Activated naive CD8-positive, alpha-beta T cell treated with anti-CD3 and anti-CD28 coated beads for 36 hours (primary cell): ENCODE measurements at regions not wholly inside any gene's neighbourhood (a gene's known extent, or its start where the extent isn't known, plus 50 kb on each side); places are given as distances from the start of the nearest gene placed in this dataset.

Source experiments
- DNase-seq: peaks from one replicate; pipeline ENCODE4 v3.0.0; 2021
- H3K27ac Mint-ChIP-seq: one replicate; pipeline ENCODE4 v1.8.0; 2022; ENCODE audit warnings: mild to moderate bottlenecking, moderate library complexity, mixed read lengths
- H3K27me3 Mint-ChIP-seq: one replicate; pipeline ENCODE4 v1.8.0; 2022; ENCODE audit warnings: mild to moderate bottlenecking, mixed read lengths
- H3K36me3 Mint-ChIP-seq: one replicate; pipeline ENCODE4 v1.8.0; 2021; ENCODE audit warnings: mild to moderate bottlenecking, mixed read lengths
- H3K4me1 Mint-ChIP-seq: one replicate; pipeline ENCODE4 v1.8.0; 2021; ENCODE audit warnings: mixed read lengths
- H3K4me3 Mint-ChIP-seq: one replicate; pipeline ENCODE4 v1.8.0; 2022; ENCODE audit warnings: mild to moderate bottlenecking, moderate library complexity, mixed read lengths
- H3K9me3 Mint-ChIP-seq: one replicate; pipeline ENCODE4 v1.8.0; 2022; ENCODE audit warnings: mixed read lengths

- Mint-ChIP-seq H3K27me3 (no peaks in the 10 kb centered on the region), H3K9me3 (no peaks in the 10 kb centered on the region), H3K4me3 (no peak overlapping the region), H3K4me1 (peaks cover 13% of the 10 kb centered on the region), H3K27ac (no peak overlapping the region), H3K36me3 (no peaks in the 10 kb centered on the region)
- DNase-seq = no peak
Observed at GRCh38 chr12:124631681-124632256, 64.4 kb upstream of the NCOR2 start.

DNA sequence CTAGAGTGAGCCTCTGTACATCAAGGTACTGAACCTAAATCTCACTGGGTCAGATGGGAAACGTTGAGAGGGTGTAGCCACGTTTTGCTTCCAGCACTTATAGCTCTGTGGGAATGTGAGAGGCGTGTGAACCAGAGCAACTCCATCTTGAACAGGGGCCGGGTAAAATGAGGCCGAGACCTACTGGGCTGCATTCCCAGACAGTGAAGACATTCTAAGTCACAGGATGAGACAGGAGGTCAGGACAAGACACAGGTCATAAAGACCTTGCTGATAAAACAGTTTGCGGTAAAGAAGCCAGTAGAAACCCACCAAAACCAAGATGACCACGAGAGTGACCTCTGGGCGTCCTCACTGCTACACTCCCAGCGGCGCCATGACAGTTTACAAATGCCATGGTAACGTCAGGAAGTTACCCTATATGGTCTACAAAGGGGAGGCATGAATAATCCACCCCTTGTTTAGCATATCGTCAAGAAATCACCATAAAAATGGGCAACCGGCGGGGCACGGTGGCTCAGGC, 63.4 kb upstream of the NCOR2 start:
- DNase-seq = no peak
- Mint-ChIP-seq H3K9me3 (no peaks in the 10 kb centered on the region), H3K4me3 (no peak overlapping the region), H3K36me3 (no peaks in the 10 kb centered on the region), H3K4me1 (peaks cover 4% of the 10 kb centered on the region), H3K27ac (no peak overlapping the region), H3K27me3 (no peaks in the 10 kb centered on the region)

DNA sequence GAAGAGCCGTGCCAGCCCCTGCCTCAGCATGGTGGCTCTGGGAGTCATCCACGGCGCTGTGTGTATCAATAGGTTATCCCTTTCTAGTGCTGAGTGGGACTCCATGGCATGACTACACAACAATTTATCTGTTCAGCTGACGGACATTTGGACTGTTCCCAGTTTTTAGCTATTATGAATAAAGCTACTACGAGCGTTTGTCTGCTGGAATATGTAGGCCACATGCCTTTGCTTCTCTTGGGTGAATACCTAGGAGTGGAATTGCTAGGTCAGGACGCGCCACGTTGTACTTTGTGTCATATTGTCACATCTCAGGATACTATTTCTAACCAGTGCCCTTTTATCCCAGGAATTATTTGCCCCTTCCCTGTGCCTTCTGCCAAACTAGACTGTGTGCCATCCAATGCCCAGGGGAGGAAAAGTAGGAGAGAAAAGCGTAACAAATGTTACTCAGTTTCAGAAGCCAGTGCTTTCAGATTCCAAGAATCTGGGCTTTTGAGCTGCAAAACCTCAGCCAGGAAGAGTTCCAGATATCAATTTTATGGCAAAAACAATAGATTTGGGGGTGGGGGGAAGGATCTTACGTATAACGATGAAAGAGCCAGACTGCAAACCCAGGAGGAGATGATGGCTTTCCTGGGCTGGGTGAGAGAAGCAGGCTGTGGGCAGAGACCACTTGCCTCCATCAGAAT, 62.5 kb upstream of the NCOR2 start:
- no peaks in the 10 kb centered on the region for H3K4me1 Mint-ChIP-seq
- no peak overlapping the region for H3K27ac Mint-ChIP-seq
- H3K27me3 Mint-ChIP-seq = no peaks in the 10 kb centered on the region
- no peaks in the 10 kb centered on the region for H3K36me3 Mint-ChIP-seq
- DNase-seq = no peak
- no peaks in the 10 kb centered on the region for H3K9me3 Mint-ChIP-seq
- no peak overlapping the region for H3K4me3 Mint-ChIP-seq

- Mint-ChIP-seq H3K36me3 (no peaks in the 10 kb centered on the region), H3K4me3 (no peak overlapping the region), H3K9me3 (no peaks in the 10 kb centered on the region), H3K4me1 (no peaks in the 10 kb centered on the region), H3K27ac (no peak overlapping the region), H3K27me3 (no peaks in the 10 kb centered on the region)
- no peak for DNase-seq
Observed at GRCh38 chr12:124629117-124629516, 61.7 kb upstream of the NCOR2 start.

DNA sequence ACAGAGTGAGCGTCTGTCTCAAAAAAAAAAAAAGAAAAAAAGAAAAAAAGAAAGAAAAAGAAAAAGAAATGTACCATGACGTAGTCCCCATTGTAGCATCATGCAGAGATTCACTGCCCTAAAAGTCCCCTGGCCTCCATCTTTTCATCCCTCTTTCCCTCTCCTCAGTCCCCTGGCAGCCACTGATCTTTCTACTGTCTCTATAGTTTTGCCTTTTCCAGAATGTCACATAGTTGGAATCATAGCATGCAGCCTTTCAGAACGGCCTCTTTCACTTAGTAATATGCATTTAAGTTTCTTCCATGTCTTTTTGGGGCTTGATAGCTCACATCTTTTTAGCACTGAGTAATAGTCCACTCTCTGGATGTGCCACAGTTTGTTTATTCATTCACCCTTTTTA, 60.5 kb upstream of the NCOR2 start:
- H3K27me3 Mint-ChIP-seq = no peaks in the 10 kb centered on the region
- no peaks in the 10 kb centered on the region for H3K9me3 Mint-ChIP-seq
- H3K4me1 Mint-ChIP-seq = no peaks in the 10 kb centered on the region
- no peaks in the 10 kb centered on the region for H3K36me3 Mint-ChIP-seq
- H3K27ac Mint-ChIP-seq = no peak overlapping the region
- no peak for DNase-seq
- H3K4me3 Mint-ChIP-seq = no peak overlapping the region

DNA sequence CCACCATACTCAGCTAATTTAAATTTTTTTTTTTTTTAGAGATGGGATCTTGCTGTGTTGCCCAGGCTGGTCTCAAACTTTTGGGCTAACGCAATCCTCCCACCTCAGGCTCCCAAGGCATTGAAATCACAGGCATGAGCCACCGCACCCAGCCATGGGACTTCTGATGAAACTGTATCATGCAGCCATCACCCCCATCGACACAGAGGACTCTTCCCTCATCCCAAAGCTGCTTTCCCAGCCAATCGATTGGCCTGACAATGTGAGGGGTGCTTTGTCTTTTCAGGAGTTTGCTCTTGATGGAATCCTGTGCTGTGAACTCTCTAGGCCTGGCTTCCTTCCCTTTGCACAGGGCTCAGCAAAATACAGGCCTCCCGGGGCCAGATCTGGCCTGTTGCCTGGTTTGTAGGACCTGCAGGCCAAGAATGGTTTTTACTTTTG, 59.6 kb upstream of the NCOR2 start:
- no peaks in the 10 kb centered on the region for H3K36me3 Mint-ChIP-seq
- no peaks in the 10 kb centered on the region for H3K27me3 Mint-ChIP-seq
- H3K4me1 Mint-ChIP-seq = no peaks in the 10 kb centered on the region
- H3K9me3 Mint-ChIP-seq = no peaks in the 10 kb centered on the region
- no peak overlapping the region for H3K4me3 Mint-ChIP-seq
- H3K27ac Mint-ChIP-seq = no peak overlapping the region
- no peak for DNase-seq

GRCh38 chr12:124625867-124626675, 58.7 kb upstream of the NCOR2 start:
- no peak overlapping the region for H3K4me3 Mint-ChIP-seq
- no peaks in the 10 kb centered on the region for H3K27me3 Mint-ChIP-seq
- H3K9me3 Mint-ChIP-seq = no peaks in the 10 kb centered on the region
- no peak overlapping the region for H3K27ac Mint-ChIP-seq
- no peaks in the 10 kb centered on the region for H3K4me1 Mint-ChIP-seq
- no peaks in the 10 kb centered on the region for H3K36me3 Mint-ChIP-seq
- no peak for DNase-seq

GRCh38 chr12:124624823-124625222, 57.4 kb upstream of the NCOR2 start:
- Mint-ChIP-seq H3K27ac (no peak overlapping the region), H3K4me1 (no peaks in the 10 kb centered on the region), H3K9me3 (no peaks in the 10 kb centered on the region), H3K36me3 (no peaks in the 10 kb centered on the region), H3K4me3 (no peak overlapping the region), H3K27me3 (no peaks in the 10 kb centered on the region)
- no peak for DNase-seq

DNA sequence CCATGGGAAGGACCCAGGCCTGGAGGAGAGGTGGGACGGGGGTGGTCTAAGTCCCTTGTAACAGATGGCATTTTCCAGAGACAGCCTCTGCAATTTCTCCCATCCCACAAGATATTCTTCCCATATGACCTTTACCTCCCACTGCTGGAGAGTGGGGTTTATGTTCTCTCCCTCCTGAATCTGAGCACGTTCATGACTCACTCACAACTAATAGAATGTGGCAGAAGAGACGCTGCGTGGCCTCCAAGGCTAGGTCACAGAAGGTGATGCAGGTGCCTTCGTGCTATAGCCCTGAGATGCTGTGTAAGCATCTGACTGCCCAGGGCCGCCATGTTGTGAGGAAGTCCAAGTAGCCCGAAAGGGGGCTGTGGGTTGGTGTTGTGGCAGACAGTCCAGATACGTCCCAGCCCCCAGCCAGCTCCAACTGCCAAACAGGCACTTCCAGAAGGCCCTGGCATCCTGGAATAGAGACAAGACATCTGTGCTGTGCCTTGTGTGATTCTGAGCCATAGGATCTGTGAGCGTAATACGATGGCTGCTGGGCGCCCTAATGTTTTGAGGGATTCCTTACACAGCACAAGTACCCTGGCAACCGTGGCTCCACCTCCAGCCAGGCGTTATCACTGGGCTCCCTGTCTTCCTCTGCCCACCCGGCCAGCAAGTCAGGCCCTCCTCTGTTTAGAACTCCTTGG, 56.1 kb upstream of the NCOR2 start:
- H3K27ac Mint-ChIP-seq = no peak overlapping the region
- no peaks in the 10 kb centered on the region for H3K36me3 Mint-ChIP-seq
- H3K27me3 Mint-ChIP-seq = no peaks in the 10 kb centered on the region
- no peak overlapping the region for H3K4me3 Mint-ChIP-seq
- no peaks in the 10 kb centered on the region for H3K9me3 Mint-ChIP-seq
- no peaks in the 10 kb centered on the region for H3K4me1 Mint-ChIP-seq
- DNase-seq = no peak

DNA sequence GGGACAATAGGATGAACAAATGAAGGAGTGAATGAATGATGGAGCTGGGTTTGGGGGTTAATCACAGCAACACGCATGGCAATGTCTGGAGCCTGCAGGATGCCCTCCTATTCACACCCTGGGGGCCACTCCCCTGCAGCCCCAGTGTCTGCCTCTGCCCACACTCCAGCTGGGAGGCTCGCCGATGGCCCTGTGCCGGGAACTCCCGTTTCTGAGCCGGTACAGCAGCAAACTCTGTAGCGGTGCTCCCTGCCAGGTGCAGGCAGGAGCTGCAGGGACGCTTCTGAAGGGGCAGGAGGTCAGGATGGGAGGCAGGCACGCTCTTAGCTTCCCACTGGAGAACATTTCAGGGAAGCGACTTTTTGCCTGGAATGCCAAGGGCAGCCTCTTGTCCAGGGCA, 55.4 kb upstream of the NCOR2 start:
- H3K36me3 Mint-ChIP-seq = no peaks in the 10 kb centered on the region
- H3K4me3 Mint-ChIP-seq = no peak overlapping the region
- H3K4me1 Mint-ChIP-seq = no peaks in the 10 kb centered on the region
- no peaks in the 10 kb centered on the region for H3K9me3 Mint-ChIP-seq
- no peak overlapping the region for H3K27ac Mint-ChIP-seq
- H3K27me3 Mint-ChIP-seq = no peaks in the 10 kb centered on the region
- DNase-seq = no peak

DNA sequence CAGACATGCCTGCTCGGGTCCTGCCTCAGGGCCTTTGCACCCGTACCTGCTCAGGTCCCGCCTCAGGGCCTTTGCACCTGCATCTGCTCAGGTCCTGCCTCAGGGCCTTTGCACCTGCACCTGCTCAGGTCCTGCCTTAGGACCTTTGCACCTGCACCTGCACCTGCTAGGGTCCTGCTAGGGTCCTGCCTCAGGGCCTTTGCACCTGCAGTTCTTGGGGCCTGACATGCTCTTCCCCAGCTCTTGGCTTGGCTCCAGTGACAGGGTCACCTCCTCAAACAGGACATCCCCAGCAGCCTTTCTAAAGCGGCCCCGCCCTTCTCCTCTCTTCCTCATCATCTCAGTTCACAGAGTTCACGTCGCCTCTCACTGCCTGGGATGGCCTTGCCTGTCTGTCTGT, 54.9 kb upstream of the NCOR2 start:
- no peak for DNase-seq
- Mint-ChIP-seq H3K27me3 (no peaks in the 10 kb centered on the region), H3K36me3 (no peaks in the 10 kb centered on the region), H3K9me3 (no peaks in the 10 kb centered on the region), H3K4me1 (no peaks in the 10 kb centered on the region), H3K27ac (no peak overlapping the region), H3K4me3 (no peak overlapping the region)

- no peaks in the 10 kb centered on the region for H3K4me1 Mint-ChIP-seq
- no peaks in the 10 kb centered on the region for H3K27me3 Mint-ChIP-seq
- H3K27ac Mint-ChIP-seq = no peak overlapping the region
- no peaks in the 10 kb centered on the region for H3K36me3 Mint-ChIP-seq
- no peak overlapping the region for H3K4me3 Mint-ChIP-seq
- no peak for DNase-seq
- no peaks in the 10 kb centered on the region for H3K9me3 Mint-ChIP-seq
Observed at GRCh38 chr12:124621296-124621660, 53.9 kb upstream of the NCOR2 start.

DNA sequence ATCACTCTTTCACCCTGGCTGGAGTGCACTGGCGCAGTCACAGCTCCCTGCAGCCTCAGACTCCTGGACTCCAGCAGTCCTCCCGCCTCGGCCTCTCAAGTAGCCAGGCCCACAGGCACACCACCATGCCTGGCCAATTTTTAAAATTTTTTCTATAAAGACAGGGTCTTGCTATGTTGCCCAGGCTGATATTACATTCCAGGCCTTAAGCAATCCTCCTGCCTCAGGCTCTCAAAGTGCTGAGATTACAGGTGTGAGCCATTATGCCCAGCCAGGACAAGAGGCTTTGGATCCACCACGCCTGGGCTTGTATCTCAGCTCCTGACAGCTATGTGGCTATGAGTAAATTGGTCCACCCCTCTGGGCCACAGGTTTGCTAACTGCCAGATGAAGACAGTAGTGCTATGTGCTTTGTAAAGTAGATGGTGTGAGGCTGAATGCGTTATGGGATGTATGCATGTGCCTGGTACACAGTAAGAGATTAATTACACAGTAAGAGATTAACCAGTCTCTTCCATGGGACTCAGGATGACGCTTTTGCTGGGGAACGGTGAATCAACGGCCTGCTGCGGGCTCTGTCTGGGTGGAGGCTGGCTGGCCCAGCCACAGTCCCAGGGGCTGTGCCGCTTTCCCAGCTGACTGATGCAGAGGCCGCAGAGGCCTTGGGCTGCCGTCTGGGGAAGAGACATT, 53.3 kb upstream of the NCOR2 start:
- no peak overlapping the region for H3K27ac Mint-ChIP-seq
- H3K4me1 Mint-ChIP-seq = no peaks in the 10 kb centered on the region
- H3K27me3 Mint-ChIP-seq = no peaks in the 10 kb centered on the region
- no peaks in the 10 kb centered on the region for H3K9me3 Mint-ChIP-seq
- DNase-seq = no peak
- H3K36me3 Mint-ChIP-seq = no peaks in the 10 kb centered on the region
- no peak overlapping the region for H3K4me3 Mint-ChIP-seq

DNA sequence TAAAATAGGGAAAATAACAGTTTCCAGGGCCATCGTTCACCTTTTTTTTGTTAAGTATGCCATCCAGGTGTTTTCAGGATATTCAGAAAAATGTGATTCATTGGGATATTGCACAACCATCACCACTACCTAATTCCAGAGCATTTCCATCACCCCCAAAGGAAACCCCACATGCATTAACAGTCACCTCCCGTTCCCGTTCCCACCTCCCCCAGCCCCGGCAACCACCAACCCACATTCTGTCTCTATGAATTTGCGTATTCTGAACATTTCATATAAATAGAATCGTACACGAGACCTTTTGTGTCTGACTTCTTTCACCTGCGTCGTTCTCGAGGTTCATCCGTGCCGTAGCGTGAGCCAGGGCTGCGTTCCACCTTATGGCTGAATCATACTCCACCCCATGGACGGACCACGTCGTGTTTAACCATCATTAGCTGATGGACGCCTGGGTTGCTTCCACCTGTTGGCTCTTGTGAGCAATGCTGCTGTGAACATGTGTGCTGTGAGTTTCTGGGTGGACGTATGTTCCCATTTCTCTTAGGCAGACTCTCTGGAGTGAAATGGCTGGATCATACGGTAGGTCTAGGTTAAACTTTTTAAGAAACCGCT, 51.0 kb upstream of the NCOR2 start:
- Mint-ChIP-seq H3K27ac (no peak overlapping the region), H3K36me3 (no peaks in the 10 kb centered on the region), H3K27me3 (no peaks in the 10 kb centered on the region), H3K9me3 (no peaks in the 10 kb centered on the region), H3K4me1 (no peaks in the 10 kb centered on the region), H3K4me3 (no peak overlapping the region)
- DNase-seq = no peak
